IPS-NIHi7 (cell line): ENCODE measurements at regions not wholly inside any gene's neighbourhood (a gene's known extent, or its start where the extent isn't known, plus 50 kb on each side); places are given as distances from the start of the nearest gene placed in this dataset.
"Not testable (repeated sequence)": the region's sequence is repeated elsewhere in the genome, so short reads cannot be mapped to it uniquely, and the experiment has no call there.

ENCODE experiments used
- DNase-seq: peaks from one replicate; pipeline ENCODE4 v3.0.0; 2012; ENCODE audit warnings: mixed read lengths; ENCODE audit errors: extremely low spot score

- DNase-seq: no peak
Measured at GRCh38 chr16:77488652-77489051, 53.8 kb upstream of the ADAMTS18 start.

GRCh38 chr16:77491091-77491490, 56.3 kb upstream of the ADAMTS18 start:
- no peak for DNase-seq

GRCh38 chr16:77496934-77497333, 62.1 kb upstream of the ADAMTS18 start:
- no peak for DNase-seq

GRCh38 chr16:77499373-77500285, 64.8 kb upstream of the ADAMTS18 start:
- DNase-seq: peak; percentile 28

GRCh38 chr16:77500286-77500598, 65.4 kb upstream of the ADAMTS18 start:
- DNase-seq: peak; percentile 32

GRCh38 chr16:77500934-77501664, 66.3 kb upstream of the ADAMTS18 start:
- no peak for DNase-seq

GRCh38 chr16:77502448-77502847, 67.6 kb upstream of the ADAMTS18 start:
- DNase-seq: no peak

- DNase-seq: not testable (repeated sequence)
Measured at GRCh38 chr16:77506492-77506891, 71.7 kb upstream of the ADAMTS18 start.

- no peak for DNase-seq
Measured at GRCh38 chr16:77509051-77509450, 74.2 kb upstream of the ADAMTS18 start.

- no peak for DNase-seq
Measured at GRCh38 chr16:77509796-77510195, 75.0 kb upstream of the ADAMTS18 start.

- no peak for DNase-seq
Measured at GRCh38 chr16:77511053-77511452, 76.2 kb upstream of the ADAMTS18 start.

GRCh38 chr16:77514500-77515220, 79.8 kb upstream of the ADAMTS18 start:
- no peak for DNase-seq

- not testable (repeated sequence) for DNase-seq
Measured at GRCh38 chr16:77525226-77525625, 90.4 kb upstream of the ADAMTS18 start.

GRCh38 chr16:77531752-77532151, 96.9 kb upstream of the ADAMTS18 start:
- DNase-seq: no peak

GRCh38 chr16:77536809-77537208, 102.0 kb upstream of the ADAMTS18 start:
- no peak for DNase-seq

- no peak for DNase-seq
Measured at GRCh38 chr16:77539421-77540034, 104.7 kb upstream of the ADAMTS18 start.

- no peak for DNase-seq
Measured at GRCh38 chr16:77540646-77541045, 105.8 kb upstream of the ADAMTS18 start.

- DNase-seq: peak; percentile 11
Measured at GRCh38 chr16:77541165-77541564, 106.3 kb upstream of the ADAMTS18 start.

- no peak for DNase-seq
Measured at GRCh38 chr16:77548151-77548550, 113.3 kb upstream of the ADAMTS18 start.

- no peak for DNase-seq
Measured at GRCh38 chr16:77548766-77549165, 113.9 kb upstream of the ADAMTS18 start.

- no peak for DNase-seq
Measured at GRCh38 chr16:77549876-77550275, 115.0 kb upstream of the ADAMTS18 start.

- no peak for DNase-seq
Measured at GRCh38 chr16:77551357-77551756, 116.5 kb upstream of the ADAMTS18 start.
